ENCODE measurements at regions not wholly inside any gene's neighbourhood (a gene's known extent, or its start where the extent isn't known, plus 50 kb on each side); places are given as distances from the start of the nearest gene placed in this dataset.
"Not testable (repeated sequence)": the region's sequence is repeated elsewhere in the genome, so short reads cannot be mapped to it uniquely, and the experiment has no call there.

- ATAC-seq (replicated peaks in 6 of 8) = no peak
- 74 to 100% (median 94%) methylated on average over 1 to 3 of the region's 3 CpGs; no CpG with 5 or more reads in 3 of the 10 experiments for WGBS, 10 experiments
- peaks cover 6 to 7% of the 10 kb centered on the region in 2 donors for H3K4me1 ChIP-seq (replicated peaks in 1 of 2)
- in situ Hi-C loops (cut with MboI; ENCODE audit: low pct_unique_long_range_greater_than_20kb in 2 of 9, low sequenced_read_pairs in 9 of 9, unreplicated experiment in 9 of 9) = no loop called here
- H3K27ac ChIP-seq = no peak overlapping the region
- no peak overlapping the region for H3K4me3 ChIP-seq
These were observed 80.3 kb upstream of the RFLNA start for GRCh38 chr12:124214574-124214973.

- Histone ChIP-seq H3K27ac (peak overlapping the region; percentile 75 to 77), H3K4me3 (no peak overlapping the region), H3K4me1 (replicated peaks in 1 of 2) (peaks cover 6 to 7% of the 10 kb centered on the region in 2 donors)
- WGBS, 10 experiments = 33 to 90% (median 80%) methylated on average over 1 to 9 of the region's 10 CpGs; no CpG with 5 or more reads in 4 of the 10 experiments
- in situ Hi-C loops (cut with MboI; ENCODE audit: low pct_unique_long_range_greater_than_20kb in 2 of 9, low sequenced_read_pairs in 9 of 9, unreplicated experiment in 9 of 9) = no loop called here
- ATAC-seq (replicated peaks in 6 of 8) = peak in 3 of 8 experiments; percentile 6 to 15 (median 8)
These were observed 77.9 kb upstream of the RFLNA start for GRCh38 chr12:124216966-124217365.

GRCh38 chr12:124217508-124218242 lies 77.2 kb upstream of the RFLNA start:
- peak overlapping the region; percentile 75 to 77 for H3K27ac ChIP-seq
- H3K4me3 ChIP-seq = peak overlapping the region in 3 of 5 donors; percentile 2 to 18 (median 16)
- H3K4me1 ChIP-seq (replicated peaks in 1 of 2) = peaks cover 6 to 7% of the 10 kb centered on the region in 2 donors
- in situ Hi-C loops (cut with MboI; ENCODE audit: low pct_unique_long_range_greater_than_20kb in 2 of 9, low sequenced_read_pairs in 9 of 9, unreplicated experiment in 9 of 9) = no loop called here
- ATAC-seq (replicated peaks in 6 of 8) = peak; percentile 79 to 99 (median 97)
- 0 to 23% (median 3%) methylated on average over 1 to 16 of the region's 22 CpGs; no CpG with 5 or more reads in 1 of the 10 experiments for WGBS, 10 experiments

- H3K4me3 ChIP-seq = no peak overlapping the region
- ATAC-seq (replicated peaks in 6 of 8) = peak in 3 of 8 experiments; percentile 24 to 47 (median 43)
- WGBS, 10 experiments = 67 to 90% (median 88%) methylated on average over 1 of the region's 1 CpG; no CpG with 5 or more reads in 5 of the 10 experiments
- no peak overlapping the region for H3K27ac ChIP-seq
- in situ Hi-C loops (cut with MboI; ENCODE audit: low pct_unique_long_range_greater_than_20kb in 2 of 9, low sequenced_read_pairs in 9 of 9, unreplicated experiment in 9 of 9) = no loop called here
- H3K4me1 ChIP-seq (replicated peaks in 1 of 2) = peaks cover 6 to 7% of the 10 kb centered on the region in 2 donors
These were observed 76.7 kb upstream of the RFLNA start for GRCh38 chr12:124218243-124218560.

- H3K27ac ChIP-seq; H3K4me1 ChIP-seq (replicated peaks in 1 of 2); H3K4me3 ChIP-seq; ATAC-seq (replicated peaks in 6 of 8); in situ Hi-C loops (cut with MboI; ENCODE audit: low pct_unique_long_range_greater_than_20kb in 2 of 9, low sequenced_read_pairs in 9 of 9, unreplicated experiment in 9 of 9): not testable (repeated sequence)
- WGBS, 10 experiments = 80 to 100% (median 93%) methylated on average over 1 to 3 of the region's 3 CpGs; no CpG with 5 or more reads in 1 of the 10 experiments
These were observed 76.2 kb upstream of the RFLNA start for GRCh38 chr12:124218650-124219049.

GRCh38 chr12:124222368-124223245 lies 72.3 kb upstream of the RFLNA start:
- in situ Hi-C loops (cut with MboI; ENCODE audit: low pct_unique_long_range_greater_than_20kb in 2 of 9, low sequenced_read_pairs in 9 of 9, unreplicated experiment in 9 of 9) = no loop called here
- no peaks in the 10 kb centered on the region for H3K4me1 ChIP-seq (replicated peaks in 1 of 2)
- WGBS, 10 experiments = 32 to 90% (median 79%) methylated on average over 1 to 10 of the region's 14 CpGs
- H3K27ac ChIP-seq = no peak overlapping the region
- no peak for ATAC-seq (replicated peaks in 6 of 8)
- H3K4me3 ChIP-seq = no peak overlapping the region

- ATAC-seq (replicated peaks in 6 of 8); H3K4me3 ChIP-seq; H3K4me1 ChIP-seq (replicated peaks in 1 of 2); H3K27ac ChIP-seq; in situ Hi-C loops (cut with MboI; ENCODE audit: low pct_unique_long_range_greater_than_20kb in 2 of 9, low sequenced_read_pairs in 9 of 9, unreplicated experiment in 9 of 9): not testable (repeated sequence)
- WGBS, 10 experiments = 50 to 100% (median 93%) methylated on average over 2 to 11 of the region's 12 CpGs; no CpG with 5 or more reads in 3 of the 10 experiments
These were observed 71.2 kb upstream of the RFLNA start for GRCh38 chr12:124223733-124224138.

- 42 to 93% (median 69%) methylated on average over 1 to 11 of the region's 19 CpGs; no CpG with 5 or more reads in 1 of the 10 experiments for WGBS, 10 experiments
- Histone ChIP-seq H3K27ac (no peak overlapping the region), H3K4me1 (replicated peaks in 1 of 2) (peaks cover 0 to 2% of the 10 kb centered on the region in 2 donors), H3K4me3 (no peak overlapping the region)
- in situ Hi-C loops (cut with MboI; ENCODE audit: low pct_unique_long_range_greater_than_20kb in 2 of 9, low sequenced_read_pairs in 9 of 9, unreplicated experiment in 9 of 9) = no loop called here
- no peak for ATAC-seq (replicated peaks in 6 of 8)
These were observed 70.3 kb upstream of the RFLNA start for GRCh38 chr12:124224535-124225110.

GRCh38 chr12:124225730-124226129 lies 69.2 kb upstream of the RFLNA start:
- 33 to 95% (median 87%) methylated on average over 1 to 4 of the region's 4 CpGs; no CpG with 5 or more reads in 2 of the 10 experiments for WGBS, 10 experiments
- Histone ChIP-seq H3K4me1 (replicated peaks in 1 of 2) (peaks cover 0 to 2% of the 10 kb centered on the region in 2 donors), H3K4me3 (no peak overlapping the region), H3K27ac (no peak overlapping the region)
- ATAC-seq (replicated peaks in 6 of 8) = no peak
- in situ Hi-C loops (cut with MboI; ENCODE audit: low pct_unique_long_range_greater_than_20kb in 2 of 9, low sequenced_read_pairs in 9 of 9, unreplicated experiment in 9 of 9) = no loop called here

- ATAC-seq (replicated peaks in 6 of 8) = peak in 4 of 8 experiments; percentile 15 to 60 (median 58)
- in situ Hi-C loops (cut with MboI; ENCODE audit: low pct_unique_long_range_greater_than_20kb in 2 of 9, low sequenced_read_pairs in 9 of 9, unreplicated experiment in 9 of 9) = no loop called here
- WGBS, 10 experiments = 60 to 94% (median 88%) methylated on average over 1 to 3 of the region's 25 CpGs; no CpG with 5 or more reads in 5 of the 10 experiments
These were observed 66.8 kb upstream of the RFLNA start for GRCh38 chr12:124227951-124228711.

GRCh38 chr12:124229520-124229919 lies 65.4 kb upstream of the RFLNA start:
- peaks cover 0 to 2% of the 10 kb centered on the region in 2 donors for H3K4me1 ChIP-seq (replicated peaks in 1 of 2)
- H3K27ac ChIP-seq = no peak overlapping the region
- no peak overlapping the region for H3K4me3 ChIP-seq
- in situ Hi-C loops (cut with MboI; ENCODE audit: low pct_unique_long_range_greater_than_20kb in 2 of 9, low sequenced_read_pairs in 9 of 9, unreplicated experiment in 9 of 9) = no loop called here
- peak in 2 of 8 experiments; percentile 43 to 51 for ATAC-seq (replicated peaks in 6 of 8)

More at GRCh38 chr12:124227951-124228711, 66.8 kb upstream of the RFLNA start:
- H3K4me3 ChIP-seq = no peak overlapping the region
- H3K27ac ChIP-seq = no peak overlapping the region
- H3K4me1 ChIP-seq (replicated peaks in 1 of 2) = peaks cover 0 to 2% of the 10 kb centered on the region in 2 donors

GRCh38 chr12:124230117-124230757 lies 64.7 kb upstream of the RFLNA start:
- WGBS, 10 experiments = 70 to 100% (median 88%) methylated on average over 1 to 2 of the region's 2 CpGs; no CpG with 5 or more reads in 1 of the 10 experiments
- H3K27ac ChIP-seq = no peak overlapping the region
- peaks cover 0 to 2% of the 10 kb centered on the region in 2 donors for H3K4me1 ChIP-seq (replicated peaks in 1 of 2)
- in situ Hi-C loops (cut with MboI; ENCODE audit: low pct_unique_long_range_greater_than_20kb in 2 of 9, low sequenced_read_pairs in 9 of 9, unreplicated experiment in 9 of 9) = no loop called here
- H3K4me3 ChIP-seq = no peak overlapping the region
- no peak for ATAC-seq (replicated peaks in 6 of 8)

Measured in motor neuron (in vitro differentiated cells).